ENCODE measurements at regions not wholly inside any gene's neighbourhood (a gene's known extent, or its start where the extent isn't known, plus 50 kb on each side); places are given as distances from the start of the nearest gene placed in this dataset.

DNA sequence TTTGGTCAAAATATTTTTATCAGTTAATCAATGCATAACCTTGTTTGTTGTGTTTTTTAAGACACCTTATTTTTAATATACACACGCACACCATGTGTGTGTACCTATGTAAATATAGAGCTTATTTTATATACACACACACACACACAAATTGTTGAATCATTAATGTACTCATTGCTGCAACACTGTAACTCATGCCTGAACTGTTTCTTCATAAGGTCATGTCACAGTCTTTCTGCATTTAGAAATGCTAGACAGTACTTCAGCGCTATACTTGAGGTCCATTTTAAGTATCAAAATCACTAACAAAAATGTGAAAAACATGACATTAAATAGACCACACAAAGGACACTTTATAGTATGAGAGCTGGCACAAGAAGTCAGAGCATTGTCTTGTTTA, 589.4 kb downstream of the SI start:
- DNase-seq: no peak
- no peaks in the 10 kb centered on the region for H3K27me3 Mint-ChIP-seq (ENCODE audit: low read depth)
- H3K9me3 Mint-ChIP-seq: no peaks in the 10 kb centered on the region
- no peak overlapping the region for H3K4me3 Mint-ChIP-seq
- no peaks in the 10 kb centered on the region for H3K36me3 Mint-ChIP-seq (ENCODE audit: insufficient read depth)
- no peaks in the 10 kb centered on the region for H3K4me1 Mint-ChIP-seq (ENCODE audit: low read depth)
- ATAC-seq: no peak

DNA sequence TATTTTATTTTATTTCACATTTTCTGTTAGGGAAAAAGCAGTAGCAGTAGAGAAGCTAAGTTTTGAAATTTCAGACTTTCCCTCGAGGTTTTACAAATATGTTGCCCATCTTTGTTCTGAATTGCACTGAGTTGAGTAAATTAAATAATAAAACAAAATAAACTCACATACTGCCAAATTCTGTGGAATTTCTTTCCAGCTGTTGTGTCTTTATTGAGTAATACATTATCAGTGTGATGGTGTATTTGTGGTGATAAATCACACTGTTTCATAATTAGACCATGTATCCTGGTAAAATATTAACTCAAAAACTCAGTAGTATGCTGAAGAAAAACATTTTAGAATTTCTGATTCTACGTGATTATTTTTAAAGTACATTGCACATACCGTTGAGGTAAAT, 592.1 kb downstream of the SI start:
- Mint-ChIP-seq H3K4me3 (no peak overlapping the region), H3K36me3 (ENCODE audit: insufficient read depth) (no peaks in the 10 kb centered on the region), H3K4me1 (ENCODE audit: low read depth) (no peaks in the 10 kb centered on the region), H3K9me3 (peaks cover 11% of the 10 kb centered on the region), H3K27me3 (ENCODE audit: low read depth) (no peaks in the 10 kb centered on the region)
- no peak for ATAC-seq
- DNase-seq: no peak

DNA sequence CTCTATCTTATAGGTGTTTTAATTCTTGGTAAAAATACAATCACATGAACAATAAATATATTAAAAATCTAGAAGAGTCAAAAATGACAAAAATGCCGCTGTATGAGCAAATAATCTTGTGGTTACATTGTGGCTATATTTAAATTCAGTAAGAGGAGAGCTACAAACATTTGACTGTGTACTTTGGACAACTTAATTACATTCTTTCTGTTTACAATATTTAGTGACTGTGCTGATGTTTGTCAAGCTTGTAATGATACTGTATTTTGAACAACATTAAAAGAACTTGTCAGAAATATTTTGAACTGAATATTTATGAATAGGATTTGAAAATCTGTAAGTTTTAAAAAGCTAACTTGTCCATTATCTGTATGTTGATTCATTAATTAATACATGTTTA, 598.3 kb downstream of the SI start:
- H3K4me3 Mint-ChIP-seq: no peak overlapping the region
- H3K36me3 Mint-ChIP-seq (ENCODE audit: insufficient read depth): no peaks in the 10 kb centered on the region
- peaks cover 21% of the 10 kb centered on the region for H3K9me3 Mint-ChIP-seq
- DNase-seq (no peak), ATAC-seq (no peak)
- no peaks in the 10 kb centered on the region for H3K27me3 Mint-ChIP-seq (ENCODE audit: low read depth)
- no peaks in the 10 kb centered on the region for H3K4me1 Mint-ChIP-seq (ENCODE audit: low read depth)

DNA sequence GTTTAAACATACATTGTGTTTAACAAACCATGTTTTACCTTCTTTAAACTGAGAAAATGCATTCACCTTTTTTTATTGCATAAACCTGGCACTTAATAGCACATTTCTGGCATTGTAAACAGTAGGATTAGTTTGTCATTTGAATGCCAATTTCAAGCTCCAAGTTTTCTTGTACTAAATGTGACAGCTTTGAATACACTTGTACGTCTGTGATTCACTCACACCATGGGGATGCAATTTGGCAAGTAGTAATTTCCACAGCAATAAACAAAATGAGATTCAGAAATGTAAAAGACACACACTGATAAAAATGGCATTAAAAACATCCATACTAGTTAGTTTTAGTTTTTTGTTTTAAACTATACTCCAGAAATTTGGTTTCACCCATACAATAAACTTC, 598.9 kb downstream of the SI start:
- Mint-ChIP-seq H3K9me3 (peaks cover 21% of the 10 kb centered on the region), H3K27me3 (ENCODE audit: low read depth) (no peaks in the 10 kb centered on the region), H3K4me1 (ENCODE audit: low read depth) (no peaks in the 10 kb centered on the region), H3K4me3 (no peak overlapping the region), H3K36me3 (ENCODE audit: insufficient read depth) (no peaks in the 10 kb centered on the region)
- DNase-seq: no peak
- no peak for ATAC-seq

DNA sequence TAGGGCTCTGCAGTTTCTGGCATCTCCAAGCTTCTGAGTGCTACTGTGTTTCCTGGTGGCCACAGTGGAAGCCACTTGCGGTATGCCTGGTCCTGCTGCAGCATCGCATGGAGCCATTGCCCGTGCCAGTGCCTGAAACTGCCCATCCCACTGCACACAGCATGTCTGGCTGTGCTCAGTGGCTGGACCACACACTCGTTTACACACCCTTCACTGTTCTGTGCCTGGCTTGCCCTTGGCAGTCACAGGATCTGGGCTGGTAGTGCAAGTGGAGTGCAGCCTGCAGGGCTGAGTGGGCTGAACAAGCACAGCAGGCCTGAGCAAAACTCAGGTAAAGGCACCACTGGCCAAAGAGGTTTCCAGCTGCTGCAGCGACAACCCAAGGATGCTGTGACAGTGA, 600.0 kb downstream of the SI start:
- ATAC-seq: no peak
- no peak overlapping the region for H3K4me3 Mint-ChIP-seq
- H3K4me1 Mint-ChIP-seq (ENCODE audit: low read depth): no peaks in the 10 kb centered on the region
- peaks cover 21% of the 10 kb centered on the region for H3K9me3 Mint-ChIP-seq
- no peak for DNase-seq
- no peaks in the 10 kb centered on the region for H3K27me3 Mint-ChIP-seq (ENCODE audit: low read depth)
- no peaks in the 10 kb centered on the region for H3K36me3 Mint-ChIP-seq (ENCODE audit: insufficient read depth)

DNA sequence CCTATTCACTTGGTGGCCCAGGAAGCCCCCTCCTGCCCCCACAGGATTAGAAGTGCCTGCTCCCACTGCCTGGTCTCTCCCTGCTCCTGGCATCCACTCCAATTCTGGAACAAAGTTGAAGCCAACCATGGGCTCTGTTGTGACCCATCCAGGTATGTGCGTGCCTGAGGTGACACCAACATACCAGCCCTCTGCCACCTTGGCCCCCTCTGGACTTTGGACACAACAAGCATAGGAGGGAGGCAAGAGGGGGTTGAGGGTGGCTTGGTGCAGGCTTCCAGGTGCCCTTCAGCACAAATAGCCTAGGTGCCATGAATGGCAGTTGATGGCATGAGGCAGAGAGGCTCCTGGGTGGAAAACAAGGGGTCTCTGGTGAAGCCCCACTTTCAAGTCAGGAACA, 600.9 kb downstream of the SI start:
- ATAC-seq: no peak
- Mint-ChIP-seq H3K4me1 (ENCODE audit: low read depth) (no peaks in the 10 kb centered on the region), H3K4me3 (no peak overlapping the region), H3K36me3 (ENCODE audit: insufficient read depth) (no peaks in the 10 kb centered on the region), H3K9me3 (peaks cover 20% of the 10 kb centered on the region), H3K27me3 (ENCODE audit: low read depth) (no peaks in the 10 kb centered on the region)
- no peak for DNase-seq

DNA sequence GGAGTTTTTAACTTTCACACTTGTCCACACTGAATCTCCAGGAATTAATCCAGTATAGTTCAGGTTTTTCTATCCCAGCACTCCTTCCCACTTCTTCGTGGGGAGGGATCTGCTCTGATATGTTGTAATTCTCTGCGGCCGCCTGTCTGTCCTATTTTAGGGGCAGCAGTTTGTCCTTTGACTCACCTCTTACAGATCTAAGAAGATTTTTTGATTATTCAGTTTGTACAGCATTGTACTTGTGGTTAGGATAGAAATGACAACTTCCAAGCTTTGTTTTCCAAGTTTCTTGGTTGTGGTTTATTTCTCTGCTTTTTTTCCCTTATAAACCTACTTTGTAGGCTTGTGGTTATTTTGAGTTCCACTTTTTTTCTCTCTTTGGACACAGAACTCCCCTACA, 601.7 kb downstream of the SI start:
- DNase-seq (no peak), ATAC-seq (no peak)
- H3K4me3 Mint-ChIP-seq: no peak overlapping the region

DNA sequence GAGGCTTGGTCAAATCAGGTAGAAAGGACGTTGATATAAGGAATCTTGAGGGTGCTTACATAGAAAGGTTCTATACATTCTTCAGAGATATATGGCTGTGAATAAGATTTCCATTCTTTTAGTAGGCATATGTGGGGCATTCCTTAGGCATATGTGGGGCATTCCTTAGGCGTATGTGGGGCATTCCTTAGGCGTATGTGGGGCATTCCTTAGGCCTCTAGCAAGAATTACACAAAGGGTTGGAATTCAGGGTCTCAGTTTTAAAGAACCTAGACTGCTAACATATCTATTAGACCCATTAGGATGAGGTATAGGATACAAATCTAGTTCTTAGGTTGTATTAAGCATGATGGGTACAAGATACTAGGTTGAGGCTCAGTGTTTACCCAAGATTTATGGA, 607.8 kb downstream of the SI start:
- H3K27me3 Mint-ChIP-seq (ENCODE audit: low read depth): no peaks in the 10 kb centered on the region
- no peak for ATAC-seq
- no peaks in the 10 kb centered on the region for H3K4me1 Mint-ChIP-seq (ENCODE audit: low read depth)
- no peak overlapping the region for H3K4me3 Mint-ChIP-seq
- no peaks in the 10 kb centered on the region for H3K36me3 Mint-ChIP-seq (ENCODE audit: insufficient read depth)
- H3K9me3 Mint-ChIP-seq: peaks cover 20% of the 10 kb centered on the region
- DNase-seq: no peak

More for the DNA sequence above, 601.7 kb downstream of the SI start:
- H3K36me3 Mint-ChIP-seq (ENCODE audit: insufficient read depth): no peaks in the 10 kb centered on the region
- H3K4me1 Mint-ChIP-seq (ENCODE audit: low read depth): no peaks in the 10 kb centered on the region
- H3K27me3 Mint-ChIP-seq (ENCODE audit: low read depth): no peaks in the 10 kb centered on the region
- peaks cover 20% of the 10 kb centered on the region for H3K9me3 Mint-ChIP-seq

DNA sequence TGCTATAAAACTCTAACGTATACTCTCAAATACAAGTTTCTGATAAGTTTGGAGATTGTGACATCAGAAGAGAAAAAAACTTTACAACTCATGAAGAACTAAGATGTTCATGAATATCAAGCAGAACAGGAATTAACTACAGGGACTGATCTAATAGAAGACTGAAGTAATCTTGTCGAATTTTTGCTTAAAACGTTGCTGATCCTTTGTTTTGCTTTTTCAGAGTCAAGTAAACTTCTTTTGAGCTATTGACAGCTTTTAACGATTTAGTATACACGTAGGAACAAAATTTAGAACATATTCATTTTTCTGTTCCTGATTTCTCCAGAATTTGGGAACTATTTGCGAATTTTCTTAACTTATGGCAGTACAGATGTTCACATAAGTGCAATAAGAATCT, 610.2 kb downstream of the SI start:
- no peak for DNase-seq
- Mint-ChIP-seq H3K27me3 (ENCODE audit: low read depth) (no peaks in the 10 kb centered on the region), H3K9me3 (peaks cover 17% of the 10 kb centered on the region), H3K4me1 (ENCODE audit: low read depth) (no peaks in the 10 kb centered on the region), H3K36me3 (ENCODE audit: insufficient read depth) (no peaks in the 10 kb centered on the region), H3K4me3 (no peak overlapping the region)
- ATAC-seq: no peak

DNA sequence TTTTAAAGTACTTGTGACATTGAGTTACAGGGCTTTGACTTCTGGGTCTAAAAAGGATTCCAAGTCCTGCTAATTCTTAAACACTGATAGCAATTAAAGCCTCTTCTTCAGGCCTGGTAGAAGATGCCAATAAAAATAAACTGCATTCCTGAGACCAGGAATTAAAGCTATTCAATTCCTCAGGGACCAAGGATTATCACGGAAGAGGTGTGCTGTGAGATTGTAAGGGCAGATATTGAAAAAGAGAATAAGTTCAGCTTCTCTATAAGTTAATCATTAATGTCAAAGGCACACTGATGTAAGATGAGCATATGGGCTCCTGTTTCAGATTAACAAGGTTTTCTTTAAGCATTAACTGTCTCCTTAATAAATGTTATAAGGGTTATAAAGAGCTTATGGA, 611.3 kb downstream of the SI start:
- no peaks in the 10 kb centered on the region for H3K4me1 Mint-ChIP-seq (ENCODE audit: low read depth)
- no peak overlapping the region for H3K4me3 Mint-ChIP-seq
- no peaks in the 10 kb centered on the region for H3K27me3 Mint-ChIP-seq (ENCODE audit: low read depth)
- DNase-seq: no peak
- peaks cover 19% of the 10 kb centered on the region for H3K9me3 Mint-ChIP-seq
- no peaks in the 10 kb centered on the region for H3K36me3 Mint-ChIP-seq (ENCODE audit: insufficient read depth)
- no peak for ATAC-seq

DNA sequence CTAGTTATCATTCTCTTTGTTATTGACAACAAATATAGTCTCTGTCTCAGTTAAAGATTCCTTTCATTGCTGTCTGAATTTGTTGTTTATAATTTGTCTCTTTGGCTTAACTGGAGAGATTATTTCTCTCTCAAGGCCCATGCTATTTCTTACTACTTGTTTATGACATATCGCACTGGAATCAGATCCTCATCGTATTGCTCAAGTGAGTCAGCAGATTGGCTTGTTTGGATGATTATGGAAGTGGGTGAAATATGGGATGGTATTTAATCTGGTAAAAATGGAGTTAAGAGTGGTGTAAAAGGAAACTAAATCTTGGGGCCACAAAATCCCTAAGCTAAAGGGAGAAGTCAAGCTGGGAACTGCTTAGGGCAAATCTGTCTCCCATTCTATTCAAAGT, 613.1 kb downstream of the SI start:
- ATAC-seq: no peak
- H3K36me3 Mint-ChIP-seq (ENCODE audit: insufficient read depth): no peaks in the 10 kb centered on the region
- DNase-seq: no peak
- H3K4me1 Mint-ChIP-seq (ENCODE audit: low read depth): no peaks in the 10 kb centered on the region
- no peaks in the 10 kb centered on the region for H3K27me3 Mint-ChIP-seq (ENCODE audit: low read depth)
- no peak overlapping the region for H3K4me3 Mint-ChIP-seq
- peaks cover 20% of the 10 kb centered on the region for H3K9me3 Mint-ChIP-seq

DNA sequence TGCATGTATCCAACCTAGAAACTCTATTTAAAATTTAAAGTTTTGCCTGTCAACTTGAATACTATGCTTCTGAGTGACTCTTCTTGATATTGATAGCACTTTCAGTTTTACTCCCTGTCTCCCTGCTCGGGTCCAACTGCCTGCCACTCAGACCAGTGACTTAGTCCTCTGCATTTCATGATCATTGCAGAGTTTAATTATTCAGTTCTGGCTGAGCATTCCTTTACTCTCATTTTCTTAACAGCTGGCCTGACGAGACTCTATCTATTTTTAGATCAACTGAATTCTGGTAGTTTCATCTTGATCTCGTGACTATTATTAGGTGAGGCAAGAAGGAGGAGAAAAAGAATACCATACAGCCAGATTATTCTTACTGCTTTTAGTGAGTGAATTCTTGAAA, 617.4 kb downstream of the SI start:
- no peaks in the 10 kb centered on the region for H3K36me3 Mint-ChIP-seq (ENCODE audit: insufficient read depth)
- no peak for ATAC-seq
- no peak overlapping the region for H3K4me3 Mint-ChIP-seq

DNA sequence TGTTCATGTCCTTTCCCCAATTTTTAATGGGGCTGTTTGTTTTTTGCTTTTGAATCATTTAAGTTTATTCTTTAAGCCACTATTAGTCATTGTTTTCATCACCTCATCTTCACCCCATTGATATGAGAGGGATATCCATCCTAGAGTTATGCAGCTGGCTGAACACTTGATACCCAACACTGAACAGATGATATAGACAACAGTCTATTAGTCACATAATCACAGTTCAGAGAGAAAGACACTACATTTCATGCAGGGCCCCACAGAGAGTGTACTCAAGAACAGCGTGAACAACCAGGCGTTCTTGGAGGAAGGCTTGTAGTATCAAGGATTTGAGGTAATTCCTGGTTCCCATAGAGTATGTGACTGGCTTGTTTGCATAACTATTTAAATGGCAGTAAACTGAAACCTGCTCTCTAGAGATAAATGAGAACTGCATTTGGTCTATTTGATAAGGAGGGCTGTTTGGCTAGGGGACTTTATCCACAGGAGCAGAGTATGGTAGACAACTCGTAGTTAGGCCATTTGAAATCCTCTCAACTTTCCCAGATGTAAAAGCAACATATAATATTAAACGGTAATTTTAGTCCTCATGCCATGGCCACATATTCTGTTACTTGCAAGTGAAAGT, 618.7 kb downstream of the SI start:
- Mint-ChIP-seq H3K4me3 (no peak overlapping the region), H3K36me3 (ENCODE audit: insufficient read depth) (no peaks in the 10 kb centered on the region), H3K27me3 (ENCODE audit: low read depth) (no peaks in the 10 kb centered on the region), H3K4me1 (ENCODE audit: low read depth) (no peaks in the 10 kb centered on the region), H3K9me3 (peaks cover 18% of the 10 kb centered on the region)
- DNase-seq (no peak), ATAC-seq (no peak)

More for the DNA sequence above, 617.4 kb downstream of the SI start:
- no peak for DNase-seq
- no peaks in the 10 kb centered on the region for H3K27me3 Mint-ChIP-seq (ENCODE audit: low read depth)
- H3K4me1 Mint-ChIP-seq (ENCODE audit: low read depth): no peaks in the 10 kb centered on the region
- peaks cover 13% of the 10 kb centered on the region for H3K9me3 Mint-ChIP-seq

DNA sequence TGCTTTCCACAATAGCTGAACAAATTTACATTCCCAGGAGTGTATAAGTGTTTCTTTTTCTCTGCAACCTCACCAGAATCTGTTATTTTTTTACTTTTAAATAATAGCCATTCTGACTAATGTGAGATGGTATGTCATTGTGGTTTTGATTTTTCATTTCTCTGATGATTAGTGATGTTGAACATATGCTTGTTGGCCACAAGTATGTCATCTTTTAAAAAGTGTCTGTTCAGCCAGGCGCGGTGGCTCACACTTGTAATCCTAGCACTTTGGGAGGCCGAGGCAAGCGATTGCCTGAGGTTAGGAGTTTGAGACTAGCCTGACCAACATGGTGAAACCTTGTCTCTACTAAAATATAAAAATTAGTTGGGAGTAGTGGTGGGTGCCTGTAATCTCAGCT, 619.3 kb downstream of the SI start:
- H3K27me3 Mint-ChIP-seq (ENCODE audit: low read depth): no peaks in the 10 kb centered on the region
- H3K4me3 Mint-ChIP-seq: no peak overlapping the region
- no peak for DNase-seq
- ATAC-seq: no peak
- H3K4me1 Mint-ChIP-seq (ENCODE audit: low read depth): no peaks in the 10 kb centered on the region
- H3K9me3 Mint-ChIP-seq: peaks cover 20% of the 10 kb centered on the region
- no peaks in the 10 kb centered on the region for H3K36me3 Mint-ChIP-seq (ENCODE audit: insufficient read depth)

DNA sequence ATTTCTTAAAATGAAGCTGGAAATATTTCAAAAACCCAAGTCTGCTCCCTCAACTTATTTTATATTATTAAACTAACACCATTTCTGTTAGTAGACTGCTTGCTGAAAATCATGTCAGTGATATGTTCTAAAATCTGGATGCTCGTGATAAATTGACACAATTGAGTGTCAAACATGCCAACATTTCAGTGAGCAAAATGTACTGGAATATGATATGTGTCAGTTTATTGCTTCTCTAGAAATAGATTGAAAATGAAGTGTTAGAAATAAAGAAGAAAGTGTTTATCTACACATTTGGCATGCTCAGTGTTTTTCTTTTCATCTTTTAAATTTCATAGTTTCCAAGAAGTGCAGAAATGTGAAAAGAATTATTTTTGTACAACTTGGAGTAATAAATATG, 624.6 kb downstream of the SI start:
- Mint-ChIP-seq H3K4me3 (no peak overlapping the region), H3K36me3 (ENCODE audit: insufficient read depth) (no peaks in the 10 kb centered on the region), H3K9me3 (peaks cover 15% of the 10 kb centered on the region), H3K27me3 (ENCODE audit: low read depth) (no peaks in the 10 kb centered on the region), H3K4me1 (ENCODE audit: low read depth) (no peaks in the 10 kb centered on the region)
- DNase-seq: no peak
- ATAC-seq: no peak

DNA sequence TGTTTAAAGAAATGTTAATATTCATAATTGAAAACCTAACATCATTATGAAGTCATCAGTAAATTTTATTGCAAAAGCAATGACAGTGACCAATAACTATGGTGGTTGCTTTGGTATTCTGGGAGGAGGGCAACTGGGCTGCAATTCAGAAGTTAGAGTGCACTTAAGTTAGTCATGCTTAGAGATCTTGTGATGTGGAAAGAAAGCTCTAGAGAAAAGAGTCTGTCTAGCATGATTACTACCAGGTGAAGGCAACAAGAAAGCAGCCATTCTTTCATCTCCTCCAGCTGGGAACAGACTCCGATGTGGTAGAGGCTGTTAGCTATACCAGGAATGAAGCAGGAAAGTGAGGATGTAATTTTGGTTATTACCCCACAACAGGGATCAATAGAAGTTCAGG, 625.6 kb downstream of the SI start:
- no peaks in the 10 kb centered on the region for H3K36me3 Mint-ChIP-seq (ENCODE audit: insufficient read depth)
- peaks cover 19% of the 10 kb centered on the region for H3K9me3 Mint-ChIP-seq
- DNase-seq: no peak
- H3K27me3 Mint-ChIP-seq (ENCODE audit: low read depth): no peaks in the 10 kb centered on the region
- H3K4me3 Mint-ChIP-seq: no peak overlapping the region
- H3K4me1 Mint-ChIP-seq (ENCODE audit: low read depth): no peaks in the 10 kb centered on the region
- ATAC-seq: no peak

All from activated T-cell treated with anti-CD3 and anti-CD28 coated beads, Interleukin-2, amount 50 U/mL, for 4 hours (primary cell).